ENCODE measurements at regions not wholly inside any gene's neighbourhood (a gene's known extent, or its start where the extent isn't known, plus 50 kb on each side); places are given as distances from the start of the nearest gene placed in this dataset.

DNA sequence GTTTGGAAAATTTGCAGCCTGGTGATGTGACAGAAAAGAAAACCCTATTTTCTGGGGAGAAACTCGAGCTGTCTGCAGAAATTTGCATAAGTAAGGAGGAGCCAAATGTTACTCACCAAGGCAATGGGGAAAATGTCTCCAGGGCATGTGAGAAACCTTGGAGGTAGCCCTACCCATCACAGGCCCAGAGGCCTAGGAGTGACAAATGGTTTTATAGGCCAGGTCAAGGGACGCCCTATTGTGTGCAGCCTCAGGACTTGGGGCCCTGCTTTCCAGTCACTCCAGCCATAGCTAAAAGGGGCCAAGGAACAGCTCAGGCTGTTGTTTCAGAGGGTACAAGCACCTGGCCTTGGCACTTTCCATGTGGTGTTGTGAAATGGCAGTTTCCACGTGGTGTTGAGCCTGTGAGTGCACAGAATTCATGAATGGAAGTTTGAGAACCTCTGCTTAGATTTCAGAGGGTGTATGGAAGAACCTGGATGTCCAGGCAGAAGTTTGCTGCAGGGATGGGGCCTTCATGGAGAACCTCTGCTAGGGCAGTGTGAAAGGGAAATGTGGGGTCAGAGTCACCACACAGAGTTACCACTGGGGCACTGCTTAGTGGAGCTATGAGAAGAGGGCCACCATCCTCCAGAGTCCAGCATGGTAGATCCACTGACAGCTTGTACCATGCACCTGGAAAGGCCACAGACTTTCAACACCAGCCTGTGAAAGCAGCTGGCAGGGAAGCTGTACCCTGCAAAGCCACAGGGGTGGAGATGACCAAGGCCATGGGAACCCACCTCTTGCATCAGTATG is 637.6 kb upstream of the EPHA5 start:
- no peak for TF ChIP-seq ZNF565 (CRISPR knock-in tag; conservative IDR thresholded peaks at IDR 0.05; ENCODE audit: low read depth)
- TF ChIP-seq ZNF8 (CRISPR knock-in tag; IDR thresholded peaks at IDR 0.05), result no peak
- no peak for TF ChIP-seq RARB (CRISPR knock-in tag; IDR thresholded peaks at IDR 0.05)
- TF ChIP-seq BACH2 (CRISPR knock-in tag; IDR thresholded peaks at IDR 0.05; ENCODE audit: borderline replicate concordance), result no peak
- TF ChIP-seq, protein P1, sequence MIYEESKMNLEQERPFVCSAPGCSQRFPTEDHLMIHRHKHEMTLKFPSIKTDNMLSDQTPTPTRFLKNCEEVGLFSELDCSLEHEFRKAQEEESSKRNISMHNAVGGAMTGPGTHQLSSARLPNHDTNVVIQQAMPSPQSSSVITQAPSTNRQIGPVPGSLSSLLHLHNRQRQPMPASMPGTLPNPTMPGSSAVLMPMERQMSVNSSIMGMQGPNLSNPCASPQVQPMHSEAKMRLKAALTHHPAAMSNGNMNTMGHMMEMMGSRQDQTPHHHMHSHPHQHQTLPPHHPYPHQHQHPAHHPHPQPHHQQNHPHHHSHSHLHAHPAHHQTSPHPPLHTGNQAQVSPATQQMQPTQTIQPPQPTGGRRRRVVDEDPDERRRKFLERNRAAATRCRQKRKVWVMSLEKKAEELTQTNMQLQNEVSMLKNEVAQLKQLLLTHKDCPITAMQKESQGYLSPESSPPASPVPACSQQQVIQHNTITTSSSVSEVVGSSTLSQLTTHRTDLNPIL (CRISPR knock-in tag; IDR thresholded peaks at IDR 0.05; ENCODE audit: low read depth), result no peak
- TF ChIP-seq ARNTL (CRISPR knock-in tag; IDR thresholded peaks at IDR 0.05; ENCODE audit: borderline replicate concordance, low read depth), result no peak
- TF ChIP-seq ZFP30 (CRISPR knock-in tag; IDR thresholded peaks at IDR 0.05), result no peak
- TF ChIP-seq, protein P2, sequence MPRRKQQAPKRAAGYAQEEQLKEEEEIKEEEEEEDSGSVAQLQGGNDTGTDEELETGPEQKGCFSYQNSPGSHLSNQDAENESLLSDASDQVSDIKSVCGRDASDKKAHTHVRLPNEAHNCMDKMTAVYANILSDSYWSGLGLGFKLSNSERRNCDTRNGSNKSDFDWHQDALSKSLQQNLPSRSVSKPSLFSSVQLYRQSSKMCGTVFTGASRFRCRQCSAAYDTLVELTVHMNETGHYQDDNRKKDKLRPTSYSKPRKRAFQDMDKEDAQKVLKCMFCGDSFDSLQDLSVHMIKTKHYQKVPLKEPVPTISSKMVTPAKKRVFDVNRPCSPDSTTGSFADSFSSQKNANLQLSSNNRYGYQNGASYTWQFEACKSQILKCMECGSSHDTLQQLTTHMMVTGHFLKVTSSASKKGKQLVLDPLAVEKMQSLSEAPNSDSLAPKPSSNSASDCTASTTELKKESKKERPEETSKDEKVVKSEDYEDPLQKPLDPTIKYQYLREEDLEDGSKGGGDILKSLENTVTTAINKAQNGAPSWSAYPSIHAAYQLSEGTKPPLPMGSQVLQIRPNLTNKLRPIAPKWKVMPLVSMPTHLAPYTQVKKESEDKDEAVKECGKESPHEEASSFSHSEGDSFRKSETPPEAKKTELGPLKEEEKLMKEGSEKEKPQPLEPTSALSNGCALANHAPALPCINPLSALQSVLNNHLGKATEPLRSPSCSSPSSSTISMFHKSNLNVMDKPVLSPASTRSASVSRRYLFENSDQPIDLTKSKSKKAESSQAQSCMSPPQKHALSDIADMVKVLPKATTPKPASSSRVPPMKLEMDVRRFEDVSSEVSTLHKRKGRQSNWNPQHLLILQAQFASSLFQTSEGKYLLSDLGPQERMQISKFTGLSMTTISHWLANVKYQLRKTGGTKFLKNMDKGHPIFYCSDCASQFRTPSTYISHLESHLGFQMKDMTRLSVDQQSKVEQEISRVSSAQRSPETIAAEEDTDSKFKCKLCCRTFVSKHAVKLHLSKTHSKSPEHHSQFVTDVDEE (CRISPR knock-in tag; IDR thresholded peaks at IDR 0.05), result no peak
- TF ChIP-seq ZC3H10 (CRISPR knock-in tag; IDR thresholded peaks at IDR 0.05), result no peak
- TF ChIP-seq TCF4 (CRISPR knock-in tag; IDR thresholded peaks at IDR 0.05; ENCODE audit: borderline replicate concordance), result no peak
- ATAC-seq, result no peak

DNA sequence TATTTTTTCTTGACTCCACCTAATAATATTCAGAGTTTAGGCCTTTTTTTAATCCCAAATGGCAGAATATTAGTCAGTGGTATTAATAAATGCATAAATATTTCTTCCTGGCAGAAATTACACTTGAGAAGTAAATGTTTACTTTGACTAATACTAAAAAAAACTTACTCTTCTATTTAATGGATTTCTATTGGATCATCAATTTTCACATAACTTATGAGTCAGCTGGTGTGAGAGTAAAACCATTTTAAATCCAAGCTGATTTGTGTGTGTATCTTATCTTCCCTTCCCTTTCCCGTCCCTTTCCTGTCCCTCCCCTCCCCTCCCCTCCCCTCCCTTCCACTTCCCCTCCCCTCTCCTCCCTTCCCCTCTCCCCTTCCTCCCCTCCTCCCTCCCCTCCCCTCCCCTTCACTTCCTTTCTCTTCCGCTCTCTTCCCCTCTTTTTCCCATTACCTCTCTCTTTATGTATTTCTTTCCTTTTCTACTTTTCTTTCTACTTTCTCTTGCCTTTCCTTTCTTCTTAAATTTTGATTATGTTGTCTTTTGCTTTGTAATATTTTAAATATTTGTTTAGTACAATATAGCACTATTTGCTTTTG is 630.1 kb upstream of the EPHA5 start:
- TF ChIP-seq ESRRG (CRISPR knock-in tag; IDR thresholded peaks at IDR 0.05) (no peak), ISL1 (CRISPR knock-in tag; IDR thresholded peaks at IDR 0.05) (no peak), ZNF70 (CRISPR knock-in tag; IDR thresholded peaks at IDR 0.05) (no peak), TOX (CRISPR knock-in tag; IDR thresholded peaks at IDR 0.05; ENCODE audit: borderline replicate concordance) (no peak), ZFP3 (CRISPR knock-in tag; IDR thresholded peaks at IDR 0.05) (no peak), TCF4 (CRISPR knock-in tag; IDR thresholded peaks at IDR 0.05; ENCODE audit: borderline replicate concordance) (no peak), RARB (CRISPR knock-in tag; IDR thresholded peaks at IDR 0.05) (no peak), PPARA (CRISPR knock-in tag; IDR thresholded peaks at IDR 0.05; ENCODE audit: borderline replicate concordance) (no peak), GLIS3 (CRISPR knock-in tag; IDR thresholded peaks at IDR 0.05) (no peak), SNAI2 (CRISPR knock-in tag; IDR thresholded peaks at IDR 0.05) (no peak), ZC3H10 (CRISPR knock-in tag; IDR thresholded peaks at IDR 0.05) (no peak), ZNF8 (CRISPR knock-in tag; IDR thresholded peaks at IDR 0.05) (no peak), OSR1 (CRISPR knock-in tag; IDR thresholded peaks at IDR 0.05) (no peak), ZFP30 (CRISPR knock-in tag; IDR thresholded peaks at IDR 0.05) (no peak)
- TF ChIP-seq, protein P2 (CRISPR knock-in tag; IDR thresholded peaks at IDR 0.05), result no peak
- TF ChIP-seq, protein P3, sequence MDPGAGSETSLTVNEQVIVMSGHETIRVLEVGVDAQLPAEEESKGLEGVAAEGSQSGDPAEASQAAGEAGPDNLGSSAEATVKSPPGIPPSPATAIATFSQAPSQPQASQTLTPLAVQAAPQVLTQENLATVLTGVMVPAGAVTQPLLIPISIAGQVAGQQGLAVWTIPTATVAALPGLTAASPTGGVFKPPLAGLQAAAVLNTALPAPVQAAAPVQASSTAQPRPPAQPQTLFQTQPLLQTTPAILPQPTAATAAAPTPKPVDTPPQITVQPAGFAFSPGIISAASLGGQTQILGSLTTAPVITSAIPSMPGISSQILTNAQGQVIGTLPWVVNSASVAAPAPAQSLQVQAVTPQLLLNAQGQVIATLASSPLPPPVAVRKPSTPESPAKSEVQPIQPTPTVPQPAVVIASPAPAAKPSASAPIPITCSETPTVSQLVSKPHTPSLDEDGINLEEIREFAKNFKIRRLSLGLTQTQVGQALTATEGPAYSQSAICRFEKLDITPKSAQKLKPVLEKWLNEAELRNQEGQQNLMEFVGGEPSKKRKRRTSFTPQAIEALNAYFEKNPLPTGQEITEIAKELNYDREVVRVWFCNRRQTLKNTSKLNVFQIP (CRISPR knock-in tag; IDR thresholded peaks at IDR 0.05; ENCODE audit: borderline replicate concordance, low read depth), result no peak
- TF ChIP-seq, protein P4, sequence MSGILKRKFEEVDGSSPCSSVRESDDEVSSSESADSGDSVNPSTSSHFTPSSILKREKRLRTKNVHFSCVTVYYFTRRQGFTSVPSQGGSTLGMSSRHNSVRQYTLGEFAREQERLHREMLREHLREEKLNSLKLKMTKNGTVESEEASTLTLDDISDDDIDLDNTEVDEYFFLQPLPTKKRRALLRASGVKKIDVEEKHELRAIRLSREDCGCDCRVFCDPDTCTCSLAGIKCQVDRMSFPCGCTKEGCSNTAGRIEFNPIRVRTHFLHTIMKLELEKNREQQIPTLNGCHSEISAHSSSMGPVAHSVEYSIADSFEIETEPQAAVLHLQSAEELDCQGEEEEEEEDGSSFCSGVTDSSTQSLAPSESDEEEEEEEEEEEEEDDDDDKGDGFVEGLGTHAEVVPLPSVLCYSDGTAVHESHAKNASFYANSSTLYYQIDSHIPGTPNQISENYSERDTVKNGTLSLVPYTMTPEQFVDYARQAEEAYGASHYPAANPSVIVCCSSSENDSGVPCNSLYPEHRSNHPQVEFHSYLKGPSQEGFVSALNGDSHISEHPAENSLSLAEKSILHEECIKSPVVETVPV (CRISPR knock-in tag; IDR thresholded peaks at IDR 0.05), result no peak
- TF ChIP-seq, protein P5, sequence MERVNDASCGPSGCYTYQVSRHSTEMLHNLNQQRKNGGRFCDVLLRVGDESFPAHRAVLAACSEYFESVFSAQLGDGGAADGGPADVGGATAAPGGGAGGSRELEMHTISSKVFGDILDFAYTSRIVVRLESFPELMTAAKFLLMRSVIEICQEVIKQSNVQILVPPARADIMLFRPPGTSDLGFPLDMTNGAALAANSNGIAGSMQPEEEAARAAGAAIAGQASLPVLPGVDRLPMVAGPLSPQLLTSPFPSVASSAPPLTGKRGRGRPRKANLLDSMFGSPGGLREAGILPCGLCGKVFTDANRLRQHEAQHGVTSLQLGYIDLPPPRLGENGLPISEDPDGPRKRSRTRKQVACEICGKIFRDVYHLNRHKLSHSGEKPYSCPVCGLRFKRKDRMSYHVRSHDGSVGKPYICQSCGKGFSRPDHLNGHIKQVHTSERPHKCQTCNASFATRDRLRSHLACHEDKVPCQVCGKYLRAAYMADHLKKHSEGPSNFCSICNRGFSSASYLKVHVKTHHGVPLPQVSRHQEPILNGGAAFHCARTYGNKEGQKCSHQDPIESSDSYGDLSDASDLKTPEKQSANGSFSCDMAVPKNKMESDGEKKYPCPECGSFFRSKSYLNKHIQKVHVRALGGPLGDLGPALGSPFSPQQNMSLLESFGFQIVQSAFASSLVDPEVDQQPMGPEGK (CRISPR knock-in tag; IDR thresholded peaks at IDR 0.05; ENCODE audit: borderline replicate concordance), result no peak
- TF ChIP-seq, protein P1 (CRISPR knock-in tag; IDR thresholded peaks at IDR 0.05; ENCODE audit: low read depth), result no peak
- ATAC-seq, result no peak
